H1 (cell line): ENCODE measurements at regions not wholly inside any gene's neighbourhood (a gene's known extent, or its start where the extent isn't known, plus 50 kb on each side); places are given as distances from the start of the nearest gene placed in this dataset.

Experiments
- CTCF ChIA-PET: fragments of 300-600 bp; sonication (Branson Sonifier 250); formaldehyde crosslinking; loops from one replicate; lab custom pipeline; 2021; ENCODE audit not compliant: partially characterized antibody; lab: Charles Lee
- POLR2A ChIA-PET: fragments of 300-600 bp; sonication (Branson Sonifier 250); formaldehyde crosslinking; loops from one replicate; lab custom pipeline; 2021; ENCODE audit warnings: inconsistent platforms; ENCODE audit not compliant: partially characterized antibody; lab: Charles Lee
- DNase-seq, 2 experiments: peaks; one replicate each; pipeline versions ENCODE4 v3.0.0 to v3.0.0-alpha.2; 2010 to 2022; ENCODE audit warnings: low spot score in 2 of 2, low read depth in 1 of 2, mixed read lengths in 1 of 2
- FAIRE-seq: peaks from 2 replicates; lab custom pipeline; 2011; peaks lifted over from hg19 to GRCh38; lab: Jason Lieb, UNC
- H2AFZ ChIP-seq: 2 replicates; pipeline ENCODE4 v1.8.1; 2012; ENCODE audit warnings: low read length, inconsistent platforms
- H2AK5ac ChIP-seq: 2 replicates; pipeline ENCODE4 v1.6.1; 2013; ENCODE audit warnings: low read depth, low read length
- H2BK120ac ChIP-seq: replicated peaks from 2 replicates; pipeline ENCODE3; 2013; ENCODE audit warnings: low read depth, low read length, inconsistent platforms
- H2BK12ac ChIP-seq: 2 replicates; pipeline ENCODE4 v1.6.1; 2013; ENCODE audit warnings: low read depth, low read length
- H2BK15ac ChIP-seq: 2 replicates; pipeline ENCODE4 v1.6.1; 2013; ENCODE audit warnings: low read length
- H2BK20ac ChIP-seq: 2 replicates; pipeline ENCODE4 v1.6.1; 2013; ENCODE audit warnings: low read length
- H2BK5ac ChIP-seq: 2 replicates; pipeline ENCODE4 v1.6.1; 2013; ENCODE audit warnings: low read depth, low read length
- H3K14ac ChIP-seq: 2 replicates; pipeline ENCODE4 v1.6.1; 2013; ENCODE audit warnings: inconsistent platforms; ENCODE audit not compliant: insufficient read length
- H3K18ac ChIP-seq: 2 replicates; pipeline ENCODE4 v1.6.1; 2013; ENCODE audit warnings: low read length; ENCODE audit errors: extremely low read depth
- H3K23ac ChIP-seq: 2 replicates; pipeline ENCODE4 v1.6.1; 2013; ENCODE audit warnings: inconsistent platforms; ENCODE audit not compliant: insufficient read length
- H3K23me2 ChIP-seq: 2 replicates; pipeline ENCODE4 v1.6.1; 2013; ENCODE audit warnings: low read depth, low read length
- H3K27ac ChIP-seq: 2 replicates; pipeline ENCODE4 v1.6.1; 2011; ENCODE audit warnings: low read depth, low read length, inconsistent platforms
- H3K27me3 ChIP-seq, 4 experiments: replicated peaks in 1 of 4; 1 replicate in 1 of 4; 2 replicates in 3 of 4; pipeline versions ENCODE4 v1.6.1 to v1.8.1; 2011 to 2013; ENCODE audit warnings: low read length in 3 of 4, mild to moderate bottlenecking in 3 of 4, inconsistent platforms in 2 of 4, mixed read lengths in 2 of 4, moderate library complexity in 1 of 4; ENCODE audit not compliant: control insufficient read depth in 3 of 4, insufficient read depth in 3 of 4; ENCODE audit errors: extremely low read depth in 1 of 4
- H3K36me3 ChIP-seq, 4 experiments: 2 replicates each; pipeline versions ENCODE4 v1.6.1 to v1.8.1; 2011 to 2013; ENCODE audit warnings: mild to moderate bottlenecking in 4 of 4, low read length in 3 of 4, moderate library complexity in 2 of 4, control low read depth in 1 of 4, inconsistent platforms in 1 of 4; ENCODE audit not compliant: insufficient read depth in 4 of 4, control insufficient read depth in 2 of 4
- H3K4ac ChIP-seq: replicated peaks from 2 replicates; pipeline ENCODE3; 2013; ENCODE audit warnings: low read length, low read depth, mixed read lengths, inconsistent platforms; ENCODE audit not compliant: insufficient read length
- H3K4me1 ChIP-seq, 4 experiments: replicated peaks in 1 of 4; 1 replicate in 1 of 4; 2 replicates in 3 of 4; pipeline versions ENCODE4 v1.6.1 to v1.8.1; 2011 to 2013; ENCODE audit warnings: low read length in 3 of 4, inconsistent platforms in 2 of 4, mixed read lengths in 1 of 4; ENCODE audit not compliant: insufficient read depth in 4 of 4, control insufficient read depth in 3 of 4
- H3K4me2 ChIP-seq, 2 experiments: 2 replicates each; pipeline versions ENCODE4 v1.6.1 to v1.8.1; 2011 to 2013; ENCODE audit warnings: low read depth in 2 of 2, low read length in 2 of 2, control low read depth in 1 of 2, inconsistent platforms in 1 of 2, mild to moderate bottlenecking in 1 of 2; ENCODE audit not compliant: insufficient read depth in 1 of 2
- H3K4me3 ChIP-seq, 4 experiments: fragments of 200-600, 300-600 bp in 1 of 4; sonication (generic), shearing (Covaris generic), sonication (Bioruptor Twin) in 1 of 4; 2 replicates each; pipeline versions ENCODE4 v1.5.1 to v1.8.1; 2011 to 2016; ENCODE audit warnings: low read length in 4 of 4, low read depth in 3 of 4, control low read depth in 2 of 4, inconsistent platforms in 2 of 4, mild to moderate bottlenecking in 2 of 4, mixed read lengths in 1 of 4, moderate library complexity in 1 of 4; ENCODE audit not compliant: insufficient read depth in 2 of 4; ENCODE audit errors: extremely low read depth in 1 of 4
- H3K56ac ChIP-seq: replicated peaks from 2 replicates; pipeline ENCODE3; 2013; ENCODE audit warnings: low read depth, mild to moderate bottlenecking, mixed read lengths, low read length, inconsistent platforms; ENCODE audit not compliant: insufficient read length
- H3K79me1 ChIP-seq: 2 replicates; pipeline ENCODE4 v1.6.1; 2013; ENCODE audit warnings: low read depth, low read length, control low read depth
- H3K79me2 ChIP-seq, 2 experiments: 2 replicates each; pipeline versions ENCODE4 v1.6.1 to v1.8.1; 2012 to 2013; ENCODE audit warnings: low read length in 2 of 2, mild to moderate bottlenecking in 2 of 2, inconsistent platforms in 1 of 2; ENCODE audit not compliant: insufficient read depth in 2 of 2, control insufficient read depth in 1 of 2
- H3K9ac ChIP-seq, 4 experiments: replicated peaks in 1 of 4; 1 replicate in 1 of 4; 2 replicates in 3 of 4; pipeline versions ENCODE4 v1.6.1 to v1.8.1; 2011 to 2013; ENCODE audit warnings: low read depth in 3 of 4, low read length in 3 of 4, control low read depth in 2 of 4, mild to moderate bottlenecking in 2 of 4, moderate library complexity in 2 of 4, inconsistent platforms in 1 of 4; ENCODE audit errors: extremely low read depth in 1 of 4
- H3K9me3 ChIP-seq, 2 experiments: 2 replicates each; pipeline versions ENCODE4 v1.6.1 to v1.8.1; 2012 to 2013; ENCODE audit warnings: mild to moderate bottlenecking in 2 of 2, moderate library complexity in 2 of 2, control low read depth in 1 of 2, inconsistent platforms in 1 of 2, low read depth in 1 of 2, low read length in 1 of 2, mixed read lengths in 1 of 2; ENCODE audit not compliant: insufficient read depth in 2 of 2
- H4K20me1 ChIP-seq, 2 experiments: replicated peaks in 1 of 2; 2 replicates each; pipeline versions ENCODE3 to v1.8.1; 2011 to 2013; ENCODE audit warnings: inconsistent platforms in 2 of 2, low read length in 2 of 2, mild to moderate bottlenecking in 1 of 2; ENCODE audit not compliant: insufficient read depth in 2 of 2, control insufficient read depth in 1 of 2
- H4K5ac ChIP-seq: 2 replicates; pipeline ENCODE4 v1.6.1; 2013; ENCODE audit warnings: low read length, low read depth, mixed read lengths, inconsistent platforms; ENCODE audit not compliant: insufficient read length
- H4K8ac ChIP-seq: 2 replicates; pipeline ENCODE4 v1.8.0; 2013; ENCODE audit warnings: mild to moderate bottlenecking, moderate library complexity, low read length, inconsistent platforms; ENCODE audit not compliant: insufficient read depth; ENCODE audit errors: extremely low read depth
- H4K91ac ChIP-seq: replicated peaks from 2 replicates; pipeline ENCODE3; 2013; ENCODE audit warnings: low read length, mixed read lengths, inconsistent platforms; ENCODE audit not compliant: insufficient read length
- CBX5 ChIP-seq: fragments of 300-800, 300-1000 bp; sonication (generic); IDR thresholded peaks from 2 replicates; pipeline ENCODE4 v1.7.1; 2016; ENCODE audit warnings: antibody characterized with exemption, low read length, low read depth
- CHD1 ChIP-seq: IDR thresholded peaks from 2 replicates; pipeline ENCODE4 v1.6.1; 2012; ENCODE audit warnings: low read depth, low read length, improper control_type of control experiment
- CREB1 ChIP-seq: IDR thresholded peaks from 2 replicates; pipeline ENCODE4 v1.6.1; 2012; ENCODE audit warnings: inconsistent platforms
- CTBP2 ChIP-seq: IDR thresholded peaks from 2 replicates; pipeline ENCODE4 v1.7.0; 2011; ENCODE audit warnings: borderline replicate concordance, mild to moderate bottlenecking, moderate library complexity, mixed read lengths, low read length; ENCODE audit not compliant: insufficient read depth, insufficient read length
- GABPA ChIP-seq: IDR thresholded peaks from 2 replicates; pipeline ENCODE4 v1.6.1; 2011; ENCODE audit warnings: mild to moderate bottlenecking, low read length, moderate library complexity, borderline replicate concordance; ENCODE audit not compliant: insufficient read depth
- HDAC2 ChIP-seq, 2 experiments: fragments of 300-600 bp in 1 of 2; sonication (generic) in 1 of 2; IDR thresholded peaks; 2 replicates each; pipeline ENCODE4 v1.6.1; 2011 to 2012; ENCODE audit warnings: low read depth in 2 of 2, low read length in 2 of 2, mild to moderate bottlenecking in 2 of 2, moderate library complexity in 2 of 2, borderline replicate concordance in 1 of 2, inconsistent platforms in 1 of 2
- JUN ChIP-seq: IDR thresholded peaks from 2 replicates; pipeline ENCODE4 v1.6.1; 2011; ENCODE audit warnings: low read depth, mild to moderate bottlenecking, improper control_type of control experiment, low read length
- KDM4A ChIP-seq: IDR thresholded peaks from one replicate; pipeline ENCODE4 v1.7.1; 2012; ENCODE audit warnings: low read depth, mild to moderate bottlenecking, moderate library complexity, low read length, inconsistent platforms; ENCODE audit not compliant: severe bottlenecking
- SAP30 ChIP-seq: fragments of 300-600 bp; sonication (generic); IDR thresholded peaks from 2 replicates; pipeline ENCODE4 v1.7.1; 2012; ENCODE audit warnings: low read length, moderate library complexity, mild to moderate bottlenecking, inconsistent platforms; ENCODE audit not compliant: insufficient read depth, insufficient replicate concordance
- SP1 ChIP-seq: IDR thresholded peaks from 2 replicates; pipeline ENCODE4 v1.6.1; 2011; ENCODE audit warnings: low read depth, low read length
- WGBS, 2 experiments: shearing (Covaris generic) in 1 of 2; methylation state at CpG; one replicate each; pipeline versions ENCODE4 v1.1.6 to v1.1.7; 2013 to 2015; ENCODE audit warnings: low lambda C conversion rate in 2 of 2, mixed read lengths in 2 of 2, inconsistent platforms in 1 of 2, low coverage in 1 of 2, missing lambda C conversion rate in 1 of 2; ENCODE audit not compliant: insufficient replicate concordance in 2 of 2, insufficient coverage in 1 of 2, insufficient read length in 1 of 2; ENCODE audit errors: extremely low coverage in 1 of 2, missing lambda C conversion rate in 1 of 2; 5-methylcytosine and 5-hydroxymethylcytosine counted together
- TF ChIP-seq, protein P1 (sequence below): IDR thresholded peaks from 2 replicates; pipeline ENCODE4 v1.6.1; 2012; ENCODE audit warnings: inconsistent platforms

DNA sequence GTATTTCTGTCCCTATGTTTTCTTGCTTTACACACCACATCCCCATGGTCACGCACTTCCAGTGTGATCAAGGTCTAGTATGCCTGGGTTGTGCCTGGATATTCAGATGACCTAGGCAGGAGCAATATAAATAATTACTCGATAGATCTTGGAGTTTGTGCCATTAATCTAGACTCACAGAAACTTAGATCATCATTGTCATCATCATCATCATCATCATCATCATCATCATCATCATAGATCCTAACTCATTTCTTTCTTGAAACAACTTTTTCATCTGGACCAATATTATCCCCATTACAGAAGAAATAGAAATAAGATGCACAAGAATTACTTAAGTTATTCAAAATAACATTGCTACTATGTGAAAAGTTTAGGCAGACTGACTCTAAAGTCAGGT is 130.3 kb upstream of the LRRTM4 start:
- 95% methylated on average over 2 of the region's 2 CpGs; no CpG with 5 or more reads in 1 of the 2 experiments for WGBS, 2 experiments
- TF ChIP-seq CREB1 (no peak), GABPA (no peak), SAP30 (no peak), JUN (no peak), SP1 (no peak), HDAC2 (IDR thresholded peaks at IDR 0.05; ENCODE audit: borderline replicate concordance in 1 of 2, low read depth in 2 of 2, low read length in 2 of 2) (no peak), KDM4A (no peak), CBX5 (no peak), CHD1 (no peak), CTBP2 (no peak)
- TF ChIP-seq, protein P1, sequence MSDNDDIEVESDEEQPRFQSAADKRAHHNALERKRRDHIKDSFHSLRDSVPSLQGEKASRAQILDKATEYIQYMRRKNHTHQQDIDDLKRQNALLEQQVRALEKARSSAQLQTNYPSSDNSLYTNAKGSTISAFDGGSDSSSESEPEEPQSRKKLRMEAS = no peak

More for the DNA sequence above, 130.3 kb upstream of the LRRTM4 start:
- DNase-seq = no peak
- Histone ChIP-seq H3K18ac (no peak overlapping the region), H3K9ac (no peak overlapping the region), H4K20me1 (no peaks in the 10 kb centered on the region), H4K91ac (no peak overlapping the region), H3K23ac (no peak overlapping the region), H2BK15ac (no peak overlapping the region), H2BK20ac (no peak overlapping the region), H2AK5ac (no peak overlapping the region), H3K27ac (no peak overlapping the region), H4K5ac (no peak overlapping the region), H3K23me2 (no peaks in the 10 kb centered on the region), H2BK12ac (no peak overlapping the region), H3K4me1 (no peaks in the 10 kb centered on the region), H3K36me3 (no peaks in the 10 kb centered on the region), H3K4ac (no peak overlapping the region), H2BK5ac (no peak overlapping the region), H3K79me1 (no peaks in the 10 kb centered on the region), H4K8ac (no peak overlapping the region), H3K27me3 (no peaks in the 10 kb centered on the region), H3K4me3 (no peak overlapping the region), H3K79me2 (no peaks in the 10 kb centered on the region), H3K4me2 (no peak overlapping the region), H3K14ac (no peak overlapping the region), H2BK120ac (no peak overlapping the region), H3K56ac (no peak overlapping the region), H2AFZ (no peak overlapping the region), H3K9me3 (no peaks in the 10 kb centered on the region; a peak in 1 of 4 replicates)
- no peak for FAIRE-seq
- CTCF ChIA-PET = no interaction called here
- POLR2A ChIA-PET = no interaction called here
